GM12891 (cell line): ENCODE measurements at regions not wholly inside any gene's neighbourhood (a gene's known extent, or its start where the extent isn't known, plus 50 kb on each side); places are given as distances from the start of the nearest gene placed in this dataset.
"Not testable (repeated sequence)": the region's sequence is repeated elsewhere in the genome, so short reads cannot be mapped to it uniquely, and the experiment has no call there.

Source experiments
- DNase-seq: peaks from one replicate; pipeline ENCODE4 v3.0.0; 2011; ENCODE audit warnings: low spot score; ENCODE audit not compliant: insufficient read length
- FAIRE-seq: peaks from 2 replicates; lab custom pipeline; 2011; peaks lifted over from hg19 to GRCh38; lab: Jason Lieb, UNC
- PAX5 ChIP-seq: IDR thresholded peaks from 2 replicates; pipeline ENCODE4 v1.6.1; 2011; ENCODE audit warnings: low read length, moderate library complexity, mild to moderate bottlenecking; ENCODE audit not compliant: insufficient read depth, severe bottlenecking
- POLR2A ChIP-seq: IDR thresholded peaks from 2 replicates; pipeline ENCODE4 v1.6.1; 2011; ENCODE audit warnings: low read depth, low read length, control low read depth
- POLR2AphosphoS5 ChIP-seq: IDR thresholded peaks from 2 replicates; pipeline ENCODE4 v1.6.1; 2011; ENCODE audit warnings: low read depth, low read length, control low read depth
- POU2F2 ChIP-seq: IDR thresholded peaks from 2 replicates; pipeline ENCODE4 v1.6.1; 2011; ENCODE audit warnings: low read depth, mild to moderate bottlenecking, control low read depth, low read length, moderate library complexity
- SPI1 ChIP-seq: IDR thresholded peaks from 2 replicates; pipeline ENCODE4 v1.6.1; 2011; ENCODE audit warnings: low read depth, low read length, control low read depth
- TAF1 ChIP-seq: IDR thresholded peaks from 2 replicates; pipeline ENCODE4 v1.6.1; 2011; ENCODE audit warnings: low read depth, low read length, control low read depth

DNA sequence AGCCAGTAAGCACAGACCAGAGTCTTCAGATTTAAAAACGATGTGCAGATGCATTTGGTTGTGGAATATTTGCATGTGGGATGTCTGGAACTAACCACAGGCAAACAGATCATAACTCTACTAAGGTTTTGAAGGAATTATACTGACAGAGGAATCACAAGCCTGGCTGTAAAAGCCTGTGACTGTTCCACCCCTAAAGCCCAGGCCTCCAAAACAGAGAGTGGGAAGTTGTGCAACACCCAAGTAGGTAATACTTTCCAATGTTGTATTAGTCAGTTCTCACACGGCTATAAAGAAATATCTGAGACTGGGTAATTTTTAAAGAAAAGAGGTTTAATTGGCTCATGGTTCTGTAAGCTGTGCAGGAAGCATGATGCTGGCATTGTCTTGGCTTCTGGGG is 68.1 kb upstream of the DCD start:
- TF ChIP-seq POU2F2 (no peak), TAF1 (no peak), SPI1 (no peak), POLR2AphosphoS5 (no peak), POLR2A (no peak), PAX5 (no peak)
- DNase-seq = no peak
- no peak for FAIRE-seq

DNA sequence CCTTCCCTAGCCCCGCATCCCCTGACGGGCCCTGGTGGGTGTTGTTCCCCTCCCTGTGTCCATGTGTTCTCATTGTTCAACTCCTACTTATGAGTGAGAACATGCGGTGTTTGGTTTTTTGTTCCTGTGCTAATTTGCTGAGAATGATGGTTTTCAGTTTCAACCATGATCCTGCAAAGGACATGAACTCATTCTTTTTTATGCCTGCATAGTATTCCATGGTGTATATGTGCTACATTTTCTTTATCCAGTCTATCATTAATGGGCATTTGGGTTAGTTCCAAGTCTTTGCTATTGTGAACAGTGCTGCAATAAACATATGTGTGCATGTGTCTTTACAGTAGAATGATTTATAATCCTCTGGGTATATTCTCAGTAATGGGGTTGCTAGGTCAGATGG is 65.7 kb upstream of the DCD start:
- FAIRE-seq, DNase-seq: not testable (repeated sequence)

DNA sequence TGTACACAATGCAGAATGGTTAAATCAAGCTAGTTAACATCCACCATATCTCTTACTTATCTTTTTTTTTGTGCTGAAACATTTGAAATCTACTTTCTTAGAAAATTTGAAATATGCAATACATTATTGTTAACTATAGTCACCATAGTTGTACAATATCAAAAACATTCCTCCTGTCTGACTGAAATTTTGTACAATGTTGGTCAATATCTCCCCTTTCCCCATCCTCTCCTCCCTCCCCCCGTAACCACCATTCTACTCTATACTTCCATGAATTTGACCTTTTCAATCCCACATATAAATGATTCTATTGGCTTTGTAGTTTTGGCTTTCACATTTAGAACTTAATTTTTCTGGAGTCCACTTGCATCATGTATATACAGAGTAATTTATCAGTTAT is 63.5 kb upstream of the DCD start:
- DNase-seq (no peak), FAIRE-seq (no peak)
- no peak for TF ChIP-seq SPI1

DNA sequence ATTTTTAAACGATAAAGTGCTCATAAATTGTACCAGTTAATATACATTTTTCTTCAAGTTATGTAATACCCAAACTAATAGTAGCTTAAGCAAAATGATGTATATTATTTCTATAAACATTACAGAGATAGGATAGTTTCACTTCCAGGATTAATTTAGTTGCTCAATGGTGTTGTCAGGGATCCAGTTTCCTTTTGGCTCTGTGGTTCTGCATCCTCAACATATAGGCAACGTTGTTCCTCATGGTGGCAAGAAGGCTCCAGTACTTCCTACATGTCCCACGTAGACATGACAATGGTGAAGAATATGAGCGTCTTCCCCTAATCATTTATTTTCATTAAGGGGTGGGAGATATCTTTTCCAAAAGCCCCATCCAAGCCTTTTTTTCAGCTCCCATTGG is 60.7 kb upstream of the DCD start:
- FAIRE-seq (no peak), DNase-seq (no peak)
- no peak for TF ChIP-seq POLR2A
- no peak for TF ChIP-seq POLR2AphosphoS5
- no peak for TF ChIP-seq PAX5
- TF ChIP-seq POU2F2 = no peak
- TF ChIP-seq SPI1 = no peak
- no peak for TF ChIP-seq TAF1

DNA sequence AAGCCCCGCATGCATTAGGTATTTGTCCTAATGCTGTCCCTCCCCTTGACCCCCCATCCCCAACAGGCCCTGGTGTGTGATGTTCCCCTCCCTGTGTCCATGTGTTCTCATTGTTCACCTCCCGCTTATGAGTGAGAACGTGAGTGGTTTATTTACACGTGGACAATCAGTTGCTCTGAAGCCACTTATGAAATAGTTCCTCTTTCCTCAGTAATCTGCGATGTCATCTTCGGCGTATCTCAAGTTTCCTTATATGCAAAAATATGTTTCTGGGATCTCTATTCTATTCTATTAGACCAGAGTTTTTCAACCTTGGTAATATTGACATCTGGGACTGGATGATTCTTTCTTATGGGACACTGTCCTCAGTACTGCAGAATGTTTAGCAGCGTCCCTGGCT is 56.0 kb upstream of the DCD start:
- DNase-seq (no peak), FAIRE-seq (no peak)
- TF ChIP-seq POLR2AphosphoS5 (no peak), TAF1 (no peak)

DNA sequence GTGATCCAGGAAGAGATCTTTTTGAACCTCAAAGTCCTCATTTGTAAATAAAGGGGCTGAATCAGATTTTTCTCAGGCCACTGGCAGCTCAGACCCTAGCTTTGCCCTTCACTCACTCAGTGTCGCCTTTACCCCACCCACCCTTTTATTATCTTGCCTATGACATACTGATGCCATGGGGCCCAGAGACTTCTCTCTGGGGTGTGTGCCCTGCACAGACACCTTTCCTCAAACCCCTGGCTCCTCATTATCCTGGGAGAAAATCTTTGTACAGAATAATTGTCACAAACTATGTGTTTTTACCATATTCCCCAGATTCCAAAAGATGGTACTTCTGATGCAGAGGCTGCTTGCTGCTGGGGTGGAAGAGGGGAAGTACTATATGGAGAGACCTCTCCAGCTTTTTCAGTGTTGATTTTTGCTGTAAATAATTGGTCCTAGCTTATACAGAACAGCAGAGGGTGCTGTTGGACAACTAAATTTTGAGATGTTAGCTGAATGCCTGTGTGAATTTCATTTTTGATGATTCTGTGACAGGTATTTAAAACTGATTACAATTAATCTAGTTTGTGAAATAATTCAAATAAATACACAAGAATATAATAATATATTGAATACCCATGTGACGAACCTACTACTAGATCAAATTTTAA is 53.9 kb upstream of the DCD start:
- peak; percentile 23 for DNase-seq
- peak; percentile 82 for FAIRE-seq

DNA sequence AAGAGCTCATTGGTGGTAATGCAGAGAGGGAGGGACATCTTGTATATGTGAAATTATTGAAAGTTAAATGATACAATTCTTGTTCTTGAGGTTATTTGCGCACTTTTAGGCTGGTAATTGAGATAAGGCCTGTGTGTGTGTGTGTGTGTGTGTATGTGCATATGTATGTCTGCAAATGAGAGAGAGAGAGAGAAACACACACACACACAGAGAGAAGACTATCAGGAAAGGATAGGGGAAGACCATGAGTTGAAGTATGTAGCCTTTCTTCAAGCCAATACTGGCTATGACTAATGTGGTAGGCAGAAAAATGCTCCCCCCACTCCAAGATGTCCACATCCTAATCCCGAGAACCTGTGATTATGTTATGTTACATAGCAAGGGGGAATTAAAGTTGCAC is 52.7 kb upstream of the DCD start:
- FAIRE-seq (no peak), DNase-seq (no peak)
- TF ChIP-seq SPI1 (no peak), PAX5 (no peak), POLR2A (no peak), TAF1 (no peak), POU2F2 (no peak), POLR2AphosphoS5 (no peak)

More for the DNA sequence above, 53.9 kb upstream of the DCD start:
- TF ChIP-seq PAX5 (no peak), TAF1 (no peak), POLR2AphosphoS5 (no peak), POLR2A (no peak), POU2F2 (no peak), SPI1 (no peak)

DNA sequence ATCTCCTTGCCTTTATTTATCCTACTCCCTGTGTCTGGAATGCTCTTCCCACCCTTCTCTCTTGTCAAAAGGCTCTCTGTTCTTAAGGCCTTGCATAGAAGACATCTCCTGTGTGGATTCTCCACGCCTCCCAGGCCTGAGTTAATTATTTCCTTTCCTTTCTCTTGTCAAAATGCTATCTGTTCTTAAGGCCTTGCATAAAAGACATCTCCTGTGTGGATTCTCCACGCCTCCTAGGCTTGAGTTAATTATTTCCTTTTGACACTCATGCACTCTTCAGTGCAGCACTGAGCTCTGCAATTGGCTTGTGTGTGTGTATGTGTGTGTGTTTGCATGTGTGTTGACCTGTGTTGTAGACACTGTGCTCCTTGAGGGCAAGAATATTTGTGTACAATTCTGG is 52.1 kb upstream of the DCD start:
- FAIRE-seq (no peak), DNase-seq (no peak)
- TF ChIP-seq TAF1 = no peak
- TF ChIP-seq POLR2AphosphoS5 = no peak
- TF ChIP-seq SPI1 = no peak
- TF ChIP-seq POLR2A = no peak
- TF ChIP-seq PAX5 = no peak
- TF ChIP-seq POU2F2 = no peak
